ENCODE measurements at regions not wholly inside any gene's neighbourhood (a gene's known extent, or its start where the extent isn't known, plus 50 kb on each side); places are given as distances from the start of the nearest gene placed in this dataset. TPM values are rescaled to one million over a fixed set of nuclear protein-coding genes. Genes with fewer than 3 reads are reported as not detected.

Small RNAs in the stretch of these regions (small RNA-seq; reads per million reads assigned to genes)
- not detected for gene NCSTNP1
- not detected for gene RF00026
